Activated T-cell treated with anti-CD3 and anti-CD28 coated beads, Interleukin-2, amount 50 U/mL, for 4 hours (primary cell): ENCODE measurements at regions not wholly inside any gene's neighbourhood (a gene's known extent, or its start where the extent isn't known, plus 50 kb on each side); places are given as distances from the start of the nearest gene placed in this dataset.
"Not testable (repeated sequence)": the region's sequence is repeated elsewhere in the genome, so short reads cannot be mapped to it uniquely, and the experiment has no call there.

ENCODE experiments used
- ATAC-seq, 2 donors: fragments of 200-7000 bp; cut with Tn5 transposase; one replicate each; pipeline ENCODE4 v1.10.0; 2021
- DNase-seq: peaks from one replicate; pipeline ENCODE4 v3.0.0-alpha.2; 2020
- H3K27me3 Mint-ChIP-seq: one replicate; pipeline ENCODE4 v1.8.0; 2021; ENCODE audit warnings: low read depth, mixed read lengths
- H3K36me3 Mint-ChIP-seq: one replicate; pipeline ENCODE4 v1.8.0; 2022; ENCODE audit warnings: mixed read lengths; ENCODE audit not compliant: insufficient read depth
- H3K4me1 Mint-ChIP-seq: one replicate; pipeline ENCODE4 v1.8.0; 2021; ENCODE audit warnings: low read depth, mixed read lengths
- H3K4me3 Mint-ChIP-seq: one replicate; pipeline ENCODE4 v1.8.0; 2021; ENCODE audit warnings: mild to moderate bottlenecking, moderate library complexity, mixed read lengths
- H3K9me3 Mint-ChIP-seq: one replicate; pipeline ENCODE4 v1.8.0; 2021; ENCODE audit warnings: mixed read lengths

DNA sequence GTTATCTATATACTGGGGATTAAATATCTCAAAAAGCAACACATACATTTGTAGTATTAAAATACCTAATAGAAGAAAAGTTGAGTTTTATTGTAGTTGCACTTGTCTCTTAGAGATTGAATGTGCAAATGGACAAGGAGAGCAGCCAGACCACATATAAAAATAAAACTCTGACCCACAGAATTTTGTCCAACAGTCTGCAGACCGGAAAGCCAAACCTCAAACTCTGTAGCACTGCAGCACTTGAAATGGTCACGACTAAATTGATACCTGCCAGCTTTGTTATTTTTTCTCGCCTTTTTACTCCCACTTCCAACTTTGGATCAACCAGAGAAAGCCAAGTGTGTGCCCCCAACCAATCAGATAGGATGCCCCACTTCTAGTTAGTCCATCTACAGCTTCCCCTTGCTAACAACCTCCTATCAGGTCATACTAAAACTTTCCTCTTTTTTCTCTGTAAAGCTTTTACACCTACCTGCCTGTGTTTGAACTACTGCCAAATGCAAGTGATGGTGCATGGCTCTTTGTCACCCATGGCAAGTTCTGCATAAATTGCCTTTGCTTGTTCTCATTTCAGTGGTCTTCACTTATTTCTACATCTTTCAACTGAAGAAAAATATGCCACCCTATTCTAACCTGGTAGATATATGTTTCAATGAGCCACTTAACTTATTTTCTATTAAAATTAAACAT is 1250.7 kb upstream of the SPRY2 start:
- no peak for ATAC-seq
- peaks cover 2% of the 10 kb centered on the region for H3K9me3 Mint-ChIP-seq
- no peak overlapping the region for H3K4me3 Mint-ChIP-seq
- no peaks in the 10 kb centered on the region for H3K4me1 Mint-ChIP-seq
- no peaks in the 10 kb centered on the region for H3K36me3 Mint-ChIP-seq
- DNase-seq = no peak
- H3K27me3 Mint-ChIP-seq = no peaks in the 10 kb centered on the region

DNA sequence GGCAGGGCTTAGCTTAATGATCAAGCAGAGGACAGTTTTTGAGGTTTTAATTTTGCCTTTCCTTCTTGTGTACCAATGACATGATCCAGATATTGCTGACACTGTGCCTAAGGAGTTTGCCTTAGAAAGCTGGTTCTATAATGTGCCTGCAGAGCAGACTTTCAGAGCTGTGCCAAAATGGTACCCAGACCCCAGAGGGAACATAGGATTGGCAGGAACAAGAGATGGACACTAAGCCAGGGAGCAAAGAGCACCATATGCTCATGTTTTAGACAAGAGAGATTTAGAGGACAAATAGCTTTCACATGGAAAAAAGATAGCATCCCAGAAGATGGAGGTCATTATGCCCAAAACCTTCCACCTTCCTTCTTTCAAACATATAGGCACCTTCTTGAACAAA is 1241.5 kb upstream of the SPRY2 start:
- H3K27me3 Mint-ChIP-seq = no peaks in the 10 kb centered on the region
- H3K4me1 Mint-ChIP-seq = no peaks in the 10 kb centered on the region
- DNase-seq (no peak), ATAC-seq (no peak)
- peaks cover 15% of the 10 kb centered on the region for H3K9me3 Mint-ChIP-seq
- no peaks in the 10 kb centered on the region for H3K36me3 Mint-ChIP-seq
- no peak overlapping the region for H3K4me3 Mint-ChIP-seq

DNA sequence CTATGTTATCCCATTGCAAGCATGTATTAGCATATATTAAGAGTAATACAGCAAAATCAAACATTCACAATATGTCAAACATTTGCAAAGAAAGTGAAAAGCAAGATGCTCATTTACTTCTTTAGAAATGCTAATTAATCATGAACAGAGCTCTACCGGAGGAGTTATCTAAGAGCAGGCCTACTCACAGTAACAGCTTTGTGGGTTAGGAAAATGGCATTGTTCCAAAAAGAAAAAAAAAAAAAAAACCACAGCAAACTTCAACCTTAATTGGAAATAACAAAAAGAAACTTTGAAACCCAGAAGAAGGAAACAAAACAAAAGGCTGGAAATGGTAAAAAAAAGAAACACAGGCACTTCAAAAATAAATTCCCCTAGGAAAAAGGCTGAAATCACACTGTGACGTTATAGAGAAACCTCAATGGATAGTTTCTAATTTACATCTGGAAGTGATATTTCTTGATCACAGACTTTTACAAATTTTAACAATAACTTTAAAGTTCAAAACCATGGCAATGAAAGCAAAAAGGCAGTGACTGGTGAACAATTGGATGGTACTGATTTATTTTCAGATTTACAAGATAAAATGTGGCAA is 1236.8 kb upstream of the SPRY2 start:
- no peak for ATAC-seq
- H3K4me1 Mint-ChIP-seq = no peaks in the 10 kb centered on the region
- no peak for DNase-seq
- no peaks in the 10 kb centered on the region for H3K27me3 Mint-ChIP-seq
- no peak overlapping the region for H3K4me3 Mint-ChIP-seq
- H3K9me3 Mint-ChIP-seq = peaks cover 12% of the 10 kb centered on the region
- H3K36me3 Mint-ChIP-seq = no peaks in the 10 kb centered on the region

DNA sequence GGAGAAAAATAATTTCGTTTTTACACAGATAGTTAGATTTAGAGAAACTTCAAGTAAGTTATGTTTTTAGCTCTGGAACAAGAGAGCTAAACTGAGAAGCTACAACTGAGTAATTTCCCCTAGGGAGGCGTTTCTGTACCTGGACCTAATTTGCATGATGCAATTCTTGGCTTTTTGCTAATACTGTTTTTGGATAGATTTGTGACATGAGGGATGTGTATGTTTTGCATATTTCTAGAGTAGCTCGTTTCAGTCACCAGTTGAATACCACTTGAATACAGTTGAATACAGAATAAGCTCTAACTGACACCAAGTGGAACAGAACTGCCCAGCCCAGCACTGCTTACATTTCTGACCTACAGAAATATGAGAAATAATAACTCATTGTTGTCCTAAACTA is 1227.9 kb upstream of the SPRY2 start:
- no peaks in the 10 kb centered on the region for H3K36me3 Mint-ChIP-seq
- no peaks in the 10 kb centered on the region for H3K27me3 Mint-ChIP-seq
- H3K4me3 Mint-ChIP-seq = no peak overlapping the region
- H3K4me1 Mint-ChIP-seq = no peaks in the 10 kb centered on the region
- DNase-seq (no peak), ATAC-seq (no peak)
- H3K9me3 Mint-ChIP-seq = peaks cover 11% of the 10 kb centered on the region

DNA sequence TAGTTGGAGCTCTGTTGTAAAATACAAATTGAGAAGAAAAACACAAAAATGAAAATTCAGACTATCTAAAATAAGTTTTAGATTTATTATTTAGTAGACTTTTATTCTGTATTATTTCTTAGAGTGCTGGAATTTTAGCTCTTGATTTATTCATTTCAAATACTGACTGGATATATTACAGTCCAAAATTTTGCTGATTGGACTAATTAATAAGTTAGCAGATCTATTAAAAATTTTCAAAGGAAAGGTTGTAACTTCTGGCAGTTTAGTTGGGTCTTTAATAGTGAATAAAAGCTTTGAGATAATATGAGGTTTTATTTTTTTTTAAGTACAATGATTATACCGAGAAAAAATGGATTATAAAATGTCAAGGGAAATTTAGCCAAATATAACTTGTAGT is 1224.9 kb upstream of the SPRY2 start:
- H3K9me3 Mint-ChIP-seq = peaks cover 11% of the 10 kb centered on the region
- H3K4me1 Mint-ChIP-seq = no peaks in the 10 kb centered on the region
- DNase-seq (no peak), ATAC-seq (no peak)
- no peaks in the 10 kb centered on the region for H3K27me3 Mint-ChIP-seq
- no peak overlapping the region for H3K4me3 Mint-ChIP-seq
- no peaks in the 10 kb centered on the region for H3K36me3 Mint-ChIP-seq

DNA sequence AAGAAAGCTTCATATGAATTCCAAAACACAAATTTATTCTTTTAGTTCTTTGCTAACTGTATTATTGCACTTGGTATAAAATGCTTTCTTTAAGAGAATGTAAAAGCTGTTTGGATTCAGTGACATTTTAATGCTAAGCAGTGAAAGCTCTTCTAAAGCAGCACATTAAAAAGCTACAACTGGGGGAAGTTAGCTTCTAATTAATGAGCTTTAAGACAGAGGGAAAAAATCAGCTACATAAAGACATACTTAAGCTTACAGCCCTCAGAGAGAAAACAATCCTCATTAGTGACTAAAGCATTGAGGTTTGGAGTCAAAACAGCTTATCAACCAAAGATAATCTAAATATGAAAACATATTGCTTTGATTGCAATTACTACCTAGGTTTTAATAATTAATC is 1222.2 kb upstream of the SPRY2 start:
- H3K4me3 Mint-ChIP-seq = no peak overlapping the region

DNA sequence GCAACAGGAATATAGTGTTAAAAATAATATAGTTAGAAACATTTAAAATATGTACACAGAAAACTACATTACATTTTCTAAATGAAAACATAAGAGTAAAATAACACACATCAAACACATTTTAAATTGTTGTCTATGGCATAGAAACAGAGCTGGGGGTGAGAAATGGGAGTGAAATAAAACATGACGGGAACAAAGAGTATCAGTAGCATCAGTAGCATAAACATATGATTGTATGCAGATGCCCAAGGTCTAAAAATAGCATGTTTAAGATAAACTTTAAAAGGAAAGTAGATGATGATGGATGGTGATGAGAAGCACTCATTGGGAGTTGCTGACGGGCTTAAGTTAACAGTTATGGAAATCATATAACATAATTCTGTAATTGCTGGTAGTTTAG is 1221.7 kb upstream of the SPRY2 start:
- DNase-seq = no peak
- Mint-ChIP-seq H3K4me3 (no peak overlapping the region), H3K4me1 (no peaks in the 10 kb centered on the region), H3K9me3 (peaks cover 6% of the 10 kb centered on the region), H3K27me3 (no peaks in the 10 kb centered on the region), H3K36me3 (no peaks in the 10 kb centered on the region)
- no peak for ATAC-seq

More for the DNA sequence above, 1222.2 kb upstream of the SPRY2 start:
- no peak for ATAC-seq
- Mint-ChIP-seq H3K9me3 (peaks cover 8% of the 10 kb centered on the region), H3K36me3 (no peaks in the 10 kb centered on the region), H3K27me3 (no peaks in the 10 kb centered on the region), H3K4me1 (no peaks in the 10 kb centered on the region)
- DNase-seq = no peak

DNA sequence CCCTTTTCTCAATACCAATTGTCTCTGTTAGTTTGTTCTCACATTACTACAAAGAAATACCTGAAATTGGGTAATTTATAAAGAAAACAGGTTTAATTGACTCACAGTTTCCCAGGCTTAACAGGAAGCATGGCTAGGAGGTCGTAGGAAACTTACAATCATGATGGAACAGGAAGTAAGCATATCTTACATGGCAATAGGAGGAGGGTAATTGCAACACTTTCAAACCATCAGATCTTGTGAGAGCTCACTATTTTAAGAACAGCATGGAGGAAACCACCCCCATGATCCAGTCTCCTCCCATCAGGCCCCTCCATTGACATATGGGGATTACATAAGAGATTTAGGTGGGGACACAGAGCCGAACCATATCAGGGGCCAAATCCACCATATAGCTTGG is 1210.1 kb upstream of the SPRY2 start:
- no peak for ATAC-seq
- Mint-ChIP-seq H3K4me1 (no peaks in the 10 kb centered on the region), H3K36me3 (no peaks in the 10 kb centered on the region), H3K4me3 (no peak overlapping the region), H3K27me3 (no peaks in the 10 kb centered on the region), H3K9me3 (peaks cover 33% of the 10 kb centered on the region)
- no peak for DNase-seq

DNA sequence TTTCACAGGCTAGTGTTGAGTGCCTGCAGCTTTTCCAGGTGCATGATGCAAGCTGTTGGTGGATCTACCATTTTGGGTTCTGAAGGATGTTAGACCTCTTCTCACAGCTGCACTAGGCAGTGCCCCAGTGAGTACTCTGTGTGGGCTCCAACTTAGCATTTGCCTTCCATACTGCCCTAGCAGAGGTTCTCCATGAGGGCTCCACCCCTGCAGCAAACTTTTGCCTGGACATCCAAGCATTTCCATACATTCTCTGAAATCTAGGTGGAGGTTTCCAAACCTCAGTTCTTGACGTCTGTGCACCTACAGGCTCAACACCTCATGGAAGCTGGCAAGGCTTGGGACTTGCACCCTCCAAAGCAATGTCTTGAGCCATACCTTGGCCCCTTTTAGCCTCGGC is 1205.4 kb upstream of the SPRY2 start:
- H3K27me3 Mint-ChIP-seq, DNase-seq, H3K4me1 Mint-ChIP-seq, ATAC-seq, H3K4me3 Mint-ChIP-seq, H3K36me3 Mint-ChIP-seq: not testable (repeated sequence)
- H3K9me3 Mint-ChIP-seq = peaks cover 38% of the 10 kb centered on the region

DNA sequence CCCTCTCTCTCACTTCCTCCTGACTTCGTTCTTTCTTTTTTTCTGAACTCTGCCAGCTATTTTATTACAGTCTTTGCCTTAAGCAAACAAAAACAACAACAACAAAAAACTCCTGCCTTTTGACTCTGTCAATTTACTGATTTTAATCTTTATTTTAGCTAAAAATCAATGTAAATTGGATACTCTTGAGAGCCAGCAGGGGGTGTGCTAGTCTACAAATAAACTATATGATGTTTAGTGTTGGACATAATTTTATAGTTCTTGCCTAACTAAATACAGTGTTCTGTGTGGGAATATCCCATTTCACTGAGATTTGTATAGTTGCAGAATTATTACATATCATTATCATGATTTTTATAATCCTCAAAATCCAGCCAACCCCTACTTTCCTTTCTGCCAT is 1199.9 kb upstream of the SPRY2 start:
- no peaks in the 10 kb centered on the region for H3K4me1 Mint-ChIP-seq
- no peaks in the 10 kb centered on the region for H3K36me3 Mint-ChIP-seq
- no peak for ATAC-seq
- H3K4me3 Mint-ChIP-seq = no peak overlapping the region
- DNase-seq = no peak
- no peaks in the 10 kb centered on the region for H3K27me3 Mint-ChIP-seq
- peaks cover 27% of the 10 kb centered on the region for H3K9me3 Mint-ChIP-seq

DNA sequence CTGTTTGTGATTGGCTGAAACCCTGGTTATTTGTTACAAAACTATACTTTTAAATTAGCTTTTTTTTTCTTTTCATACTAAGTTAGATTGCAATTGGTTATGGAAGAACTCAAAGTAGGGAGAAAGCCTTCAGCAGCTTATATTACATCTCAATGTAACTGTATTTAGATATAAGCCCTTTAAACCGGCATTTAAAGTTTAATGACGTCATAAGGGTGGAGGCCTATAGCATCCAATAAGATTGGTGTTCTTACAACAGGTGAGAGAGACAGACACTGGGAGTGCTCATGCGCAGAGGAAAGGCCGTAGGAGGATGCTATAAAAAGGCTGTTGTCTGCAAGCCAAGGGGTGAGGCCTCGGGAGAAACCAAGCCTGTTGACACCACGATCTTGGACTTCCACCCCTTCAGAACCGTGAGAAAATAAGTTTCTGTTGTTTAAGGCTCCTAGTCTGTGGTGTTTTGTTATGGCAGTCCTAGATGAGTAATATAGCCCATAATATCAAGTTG is 1198.8 kb upstream of the SPRY2 start:
- H3K4me1 Mint-ChIP-seq = no peaks in the 10 kb centered on the region
- no peak for DNase-seq
- H3K4me3 Mint-ChIP-seq = no peak overlapping the region
- no peak for ATAC-seq
- no peaks in the 10 kb centered on the region for H3K36me3 Mint-ChIP-seq
- H3K9me3 Mint-ChIP-seq = peaks cover 27% of the 10 kb centered on the region
- H3K27me3 Mint-ChIP-seq = no peaks in the 10 kb centered on the region

DNA sequence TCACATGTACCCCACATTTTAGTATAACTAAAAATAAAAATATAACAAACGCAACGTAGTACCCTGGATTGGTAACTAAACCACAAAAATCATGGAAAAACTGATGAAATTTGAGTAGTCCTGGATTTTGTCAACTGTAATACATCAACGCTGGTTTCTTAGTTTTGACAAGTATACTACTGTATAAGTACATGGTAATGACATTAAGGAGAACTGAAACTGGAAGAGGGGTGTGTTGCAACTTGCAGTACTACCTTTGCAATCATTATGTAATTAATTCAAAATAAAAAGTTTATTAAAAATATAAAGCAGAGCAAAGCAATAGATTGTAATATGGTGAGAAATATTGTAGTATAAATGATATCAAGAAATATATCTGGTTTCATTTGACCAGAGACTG is 1158.0 kb upstream of the SPRY2 start:
- Mint-ChIP-seq H3K4me1 (no peaks in the 10 kb centered on the region), H3K36me3 (no peaks in the 10 kb centered on the region), H3K9me3 (peaks cover 25% of the 10 kb centered on the region), H3K27me3 (no peaks in the 10 kb centered on the region), H3K4me3 (no peak overlapping the region)
- DNase-seq (no peak), ATAC-seq (no peak)

DNA sequence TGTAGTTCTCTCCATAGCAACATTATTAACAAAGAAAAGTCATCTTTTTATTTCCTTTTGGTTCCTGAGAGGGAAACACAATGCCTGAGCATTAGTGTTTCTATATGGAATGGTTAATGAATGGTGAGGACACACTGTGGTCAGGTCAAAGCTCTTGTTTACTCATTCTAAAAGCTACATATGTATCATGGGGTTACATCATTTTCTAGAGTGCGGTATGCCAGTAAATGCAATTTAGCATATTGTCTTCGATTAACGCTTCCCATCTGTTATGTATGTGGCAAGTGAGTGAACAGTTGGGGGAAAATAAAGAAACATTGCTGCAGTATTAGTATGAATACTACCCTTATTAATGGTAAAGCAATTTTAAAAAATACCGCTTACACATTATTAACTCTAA is 1152.2 kb upstream of the SPRY2 start:
- no peak overlapping the region for H3K4me3 Mint-ChIP-seq
- DNase-seq = no peak
- no peak for ATAC-seq
- no peaks in the 10 kb centered on the region for H3K27me3 Mint-ChIP-seq
- no peaks in the 10 kb centered on the region for H3K4me1 Mint-ChIP-seq
- H3K36me3 Mint-ChIP-seq = no peaks in the 10 kb centered on the region
- peaks cover 16% of the 10 kb centered on the region for H3K9me3 Mint-ChIP-seq

DNA sequence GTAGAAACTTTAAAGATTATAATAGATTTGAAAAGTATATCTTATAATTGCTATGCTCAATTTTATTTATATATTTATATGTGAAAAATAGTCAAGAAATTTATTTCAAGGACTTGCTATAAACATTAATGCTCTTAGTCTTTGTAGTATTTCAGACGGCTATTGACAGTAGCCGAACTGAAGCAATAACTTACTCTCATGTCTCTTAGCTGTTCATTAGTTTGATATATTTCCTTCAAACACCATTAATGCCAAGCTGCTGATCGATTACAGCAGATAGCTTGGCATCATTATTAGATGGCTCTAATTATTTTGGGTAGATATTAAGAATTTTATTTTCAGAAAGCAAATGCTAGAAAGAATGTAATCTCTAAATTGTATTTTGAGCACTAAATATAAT is 1151.5 kb upstream of the SPRY2 start:
- Mint-ChIP-seq H3K4me1 (no peaks in the 10 kb centered on the region), H3K36me3 (no peaks in the 10 kb centered on the region), H3K4me3 (no peak overlapping the region), H3K27me3 (no peaks in the 10 kb centered on the region), H3K9me3 (peaks cover 15% of the 10 kb centered on the region)
- DNase-seq = no peak
- no peak for ATAC-seq

DNA sequence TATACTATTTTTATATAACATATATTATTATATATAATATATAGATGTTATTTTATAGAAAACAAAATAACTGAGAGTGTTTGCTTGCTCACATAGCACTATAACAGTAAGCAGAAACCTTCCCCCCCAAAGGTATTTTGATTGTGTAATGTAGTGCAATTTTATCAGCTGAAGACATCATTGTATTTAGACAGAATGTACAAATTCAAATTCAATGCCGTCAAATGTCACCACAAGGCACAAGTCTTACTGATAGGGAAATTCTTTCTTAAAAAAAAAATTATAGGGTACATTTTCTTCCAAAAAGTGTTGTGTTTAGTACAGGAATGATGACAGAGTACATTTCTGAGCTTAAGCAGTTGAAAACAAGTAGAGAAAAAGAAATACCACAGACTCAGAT is 1147.1 kb upstream of the SPRY2 start:
- Mint-ChIP-seq H3K9me3 (peaks cover 2% of the 10 kb centered on the region), H3K36me3 (no peaks in the 10 kb centered on the region), H3K4me3 (no peak overlapping the region), H3K27me3 (no peaks in the 10 kb centered on the region), H3K4me1 (no peaks in the 10 kb centered on the region)
- no peak for DNase-seq
- no peak for ATAC-seq
